Hepatocyte (in vitro differentiated cells): ENCODE measurements at regions not wholly inside any gene's neighbourhood (a gene's known extent, or its start where the extent isn't known, plus 50 kb on each side); places are given as distances from the start of the nearest gene placed in this dataset.
A peak's percentile ranks its signal among the peaks of the same experiment; 100 is the strongest.

Source experiments
- DNase-seq: peaks from one replicate; pipeline ENCODE4 v3.0.0-alpha.2; 2016; ENCODE audit warnings: low spot score
- H2AFZ ChIP-seq: fragments of 200-600 bp; sonication (generic); 2 replicates; pipeline ENCODE4 v1.6.0; 2016; ENCODE audit warnings: antibody characterized with exemption, mild to moderate bottlenecking
- H3K27ac ChIP-seq: fragments of 200-600 bp; sonication (generic); 2 replicates; pipeline ENCODE4 v1.5.1; 2016; ENCODE audit warnings: mild to moderate bottlenecking
- H3K27me3 ChIP-seq: fragments of 200-600 bp; sonication (generic); 2 replicates; pipeline ENCODE4 v1.6.1; 2016
- H3K36me3 ChIP-seq: fragments of 200-600 bp; sonication (generic); replicated peaks from 2 replicates; pipeline ENCODE4 v1.5.1; 2016; ENCODE audit warnings: low read depth; ENCODE audit not compliant: insufficient read depth
- H3K4me1 ChIP-seq: fragments of 200-600 bp; sonication (generic); 2 replicates; pipeline ENCODE4 v1.5.1; 2016; ENCODE audit warnings: mild to moderate bottlenecking, moderate library complexity; ENCODE audit not compliant: insufficient read depth
- H3K4me2 ChIP-seq: fragments of 200-600 bp; sonication (generic); 2 replicates; pipeline ENCODE4 v1.6.0; 2016
- H3K4me3 ChIP-seq: fragments of 200-600 bp; sonication (generic); 2 replicates; pipeline ENCODE4 v1.5.1; 2016; ENCODE audit warnings: mild to moderate bottlenecking
- H3K79me2 ChIP-seq: fragments of 200-600 bp; sonication (generic); 2 replicates; pipeline ENCODE4 v1.6.0; 2017; ENCODE audit warnings: mild to moderate bottlenecking
- H3K9me2 ChIP-seq: fragments of 200-600 bp; sonication (generic); replicated peaks from 2 replicates; pipeline ENCODE4 v1.6.0; 2017; ENCODE audit warnings: mild to moderate bottlenecking; ENCODE audit not compliant: insufficient read depth
- H3K9me3 ChIP-seq: fragments of 200-600 bp; sonication (generic); 2 replicates; pipeline ENCODE4 v1.5.1; 2016; ENCODE audit warnings: low read depth, mild to moderate bottlenecking
- H4K20me1 ChIP-seq: fragments of 200-600 bp; sonication (generic); 2 replicates; pipeline ENCODE4 v1.6.0; 2016; ENCODE audit warnings: mild to moderate bottlenecking; ENCODE audit not compliant: insufficient read depth, poor library complexity, severe bottlenecking
- EZH2 ChIP-seq: fragments of 200-600 bp; sonication (generic); IDR thresholded peaks from 2 replicates; pipeline ENCODE4 v1.6.1; 2016; ENCODE audit warnings: antibody characterized with exemption, mild to moderate bottlenecking, borderline replicate concordance
- EZH2phosphoT487 ChIP-seq: fragments of 200-600 bp; sonication (generic); IDR thresholded peaks from one replicate; pipeline ENCODE4 v1.6.1; 2018; ENCODE audit warnings: antibody characterized with exemption, mild to moderate bottlenecking, low read depth, moderate library complexity; ENCODE audit not compliant: unreplicated experiment, severe bottlenecking
- WGBS: methylation state at CpG from one replicate; pipeline ENCODE4 v1.1.6; 2016; ENCODE audit warnings: low lambda C conversion rate; ENCODE audit errors: missing lambda C conversion rate; 5-methylcytosine and 5-hydroxymethylcytosine counted together
- TF ChIP-seq, protein P1 (sequence below): fragments of 200-600 bp; sonication (generic); IDR thresholded peaks from 2 replicates; pipeline ENCODE4 v1.5.1; 2016; ENCODE audit warnings: antibody characterized with exemption, mild to moderate bottlenecking; ENCODE audit not compliant: poor library complexity

DNA sequence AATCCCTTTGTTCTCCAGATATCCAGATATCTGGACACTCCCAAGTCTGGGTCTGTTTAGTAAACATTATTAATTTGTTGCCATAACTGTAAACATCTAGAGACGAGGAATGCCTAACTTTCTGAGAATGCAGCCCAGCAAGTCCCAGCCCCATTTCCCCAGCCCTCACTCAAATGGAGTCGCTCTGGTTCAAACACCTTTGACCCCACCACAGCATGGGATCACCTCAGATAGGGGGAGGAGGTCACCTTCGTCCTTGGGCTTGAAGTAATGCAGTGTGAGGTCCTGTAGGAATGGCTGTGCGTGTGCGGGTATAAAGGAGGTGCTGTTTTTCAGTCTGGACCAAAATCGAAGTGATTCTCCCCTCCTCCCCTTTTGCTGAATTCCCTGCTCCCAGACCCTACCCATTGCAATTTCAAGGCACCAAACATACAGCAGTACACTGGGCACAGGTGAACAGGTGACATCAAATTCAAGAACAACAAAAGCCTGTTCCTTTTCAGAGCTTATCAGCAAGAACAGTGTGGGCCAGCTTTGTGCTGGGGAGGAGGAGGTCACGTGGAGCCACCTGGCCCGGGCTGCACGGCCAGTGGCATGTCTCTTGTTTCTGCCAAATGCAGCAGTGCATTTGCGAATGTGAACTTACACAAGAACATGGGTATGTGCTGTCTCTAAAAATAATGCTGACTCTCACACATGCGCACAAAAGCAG lies 57.5 kb upstream of the TRPM1 start:
- H2AFZ ChIP-seq = no peak overlapping the region
- peak; percentile 41 for DNase-seq

GRCh38 chr15:31159837-31160236 lies 58.3 kb upstream of the TRPM1 start:
- Histone ChIP-seq H3K36me3 (no peaks in the 10 kb centered on the region), H3K4me3 (no peak overlapping the region), H3K79me2 (no peaks in the 10 kb centered on the region), H2AFZ (no peak overlapping the region), H3K9me3 (no peaks in the 10 kb centered on the region), H3K9me2 (no peaks in the 10 kb centered on the region), H4K20me1 (no peaks in the 10 kb centered on the region), H3K4me1 (peaks cover 4% of the 10 kb centered on the region), H3K4me2 (no peak overlapping the region), H3K27me3 (no peaks in the 10 kb centered on the region), H3K27ac (no peak overlapping the region)
- no peak for DNase-seq
- WGBS = 85% methylated on average over 6 of the region's 6 CpGs
- TF ChIP-seq, protein P1, sequence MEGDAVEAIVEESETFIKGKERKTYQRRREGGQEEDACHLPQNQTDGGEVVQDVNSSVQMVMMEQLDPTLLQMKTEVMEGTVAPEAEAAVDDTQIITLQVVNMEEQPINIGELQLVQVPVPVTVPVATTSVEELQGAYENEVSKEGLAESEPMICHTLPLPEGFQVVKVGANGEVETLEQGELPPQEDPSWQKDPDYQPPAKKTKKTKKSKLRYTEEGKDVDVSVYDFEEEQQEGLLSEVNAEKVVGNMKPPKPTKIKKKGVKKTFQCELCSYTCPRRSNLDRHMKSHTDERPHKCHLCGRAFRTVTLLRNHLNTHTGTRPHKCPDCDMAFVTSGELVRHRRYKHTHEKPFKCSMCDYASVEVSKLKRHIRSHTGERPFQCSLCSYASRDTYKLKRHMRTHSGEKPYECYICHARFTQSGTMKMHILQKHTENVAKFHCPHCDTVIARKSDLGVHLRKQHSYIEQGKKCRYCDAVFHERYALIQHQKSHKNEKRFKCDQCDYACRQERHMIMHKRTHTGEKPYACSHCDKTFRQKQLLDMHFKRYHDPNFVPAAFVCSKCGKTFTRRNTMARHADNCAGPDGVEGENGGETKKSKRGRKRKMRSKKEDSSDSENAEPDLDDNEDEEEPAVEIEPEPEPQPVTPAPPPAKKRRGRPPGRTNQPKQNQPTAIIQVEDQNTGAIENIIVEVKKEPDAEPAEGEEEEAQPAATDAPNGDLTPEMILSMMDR = no peak
- TF ChIP-seq EZH2 = no peak
- TF ChIP-seq EZH2phosphoT487 = no peak

More for the DNA sequence above, 57.5 kb upstream of the TRPM1 start:
- WGBS = 64% methylated on average over 11 of the region's 11 CpGs
- TF ChIP-seq EZH2 = no peak
- TF ChIP-seq, protein P1 = no peak
- TF ChIP-seq EZH2phosphoT487 = no peak
- Histone ChIP-seq H3K27ac (peak overlapping the region; percentile 86), H3K9me3 (no peaks in the 10 kb centered on the region), H3K27me3 (no peaks in the 10 kb centered on the region), H3K36me3 (no peaks in the 10 kb centered on the region), H3K9me2 (no peaks in the 10 kb centered on the region), H3K4me2 (no peak overlapping the region), H4K20me1 (no peaks in the 10 kb centered on the region), H3K4me3 (no peak overlapping the region), H3K4me1 (peaks cover 4% of the 10 kb centered on the region), H3K79me2 (no peaks in the 10 kb centered on the region)

DNA sequence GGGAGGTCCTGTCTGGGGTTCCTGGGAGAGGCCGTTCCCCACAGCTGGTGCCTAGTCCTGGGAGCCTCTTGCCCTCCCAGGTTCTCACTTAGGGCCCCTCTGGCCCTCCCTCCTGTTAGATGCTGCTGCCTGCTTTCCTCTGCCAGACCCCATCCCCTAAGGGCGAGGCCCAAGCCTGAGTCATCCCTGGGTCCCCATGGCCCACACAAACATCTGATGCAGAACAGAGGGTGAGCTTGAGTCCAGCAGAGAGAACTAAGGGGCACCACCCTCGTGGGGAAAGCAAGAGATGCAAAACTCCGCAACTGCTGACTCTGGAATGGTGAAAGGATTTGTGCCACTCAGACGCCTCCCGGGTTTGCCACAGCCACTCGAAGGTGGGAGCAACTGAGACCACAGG lies 58.8 kb upstream of the TRPM1 start:
- Histone ChIP-seq H2AFZ (no peak overlapping the region), H3K9me3 (no peaks in the 10 kb centered on the region), H3K27me3 (no peaks in the 10 kb centered on the region), H4K20me1 (no peaks in the 10 kb centered on the region), H3K4me3 (no peak overlapping the region), H3K79me2 (no peaks in the 10 kb centered on the region), H3K9me2 (no peaks in the 10 kb centered on the region), H3K27ac (no peak overlapping the region), H3K4me1 (peaks cover 4% of the 10 kb centered on the region), H3K4me2 (no peak overlapping the region), H3K36me3 (no peaks in the 10 kb centered on the region)
- WGBS = 83% methylated on average over 6 of the region's 7 CpGs
- DNase-seq = no peak
- TF ChIP-seq EZH2phosphoT487 (no peak), EZH2 (no peak)
- TF ChIP-seq, protein P1 = no peak
